Activated CD4-positive, CD25-positive, alpha-beta regulatory T cell treated with anti-CD3 and anti-CD28 coated beads, Interleukin-2, amount 50 U/mL, for 24 hours (primary cell): ENCODE measurements at regions not wholly inside any gene's neighbourhood (a gene's known extent, or its start where the extent isn't known, plus 50 kb on each side); places are given as distances from the start of the nearest gene placed in this dataset.
"Not testable (repeated sequence)": the region's sequence is repeated elsewhere in the genome, so short reads cannot be mapped to it uniquely, and the experiment has no call there.

Experiments used
- ATAC-seq, 2 donors: fragments of 150-1000 bp; cut with Tn5 transposase; one replicate each; pipeline ENCODE4 v1.10.0; 2021; ENCODE audit warnings: mild to moderate bottlenecking in 1 of 2, moderate library complexity in 1 of 2

DNA sequence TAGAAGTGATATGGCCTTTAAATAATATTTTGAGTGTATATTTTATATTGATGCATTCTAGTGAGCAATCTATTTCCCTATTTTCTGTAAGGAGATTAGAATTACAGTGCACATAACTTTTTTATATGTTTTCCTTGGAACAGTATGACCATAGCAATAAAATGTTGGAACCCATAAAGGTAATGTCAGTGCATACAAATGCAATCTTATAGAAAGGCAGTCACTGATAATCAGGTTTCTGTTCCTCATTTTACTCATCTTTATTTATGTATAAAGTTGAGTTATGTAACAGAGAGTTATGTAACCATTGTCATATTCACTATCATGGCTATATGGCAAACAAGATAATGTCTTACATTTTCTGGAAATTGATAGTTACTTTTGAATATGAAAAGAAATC lies 179.9 kb upstream of the NETO1 start:
- no peak for ATAC-seq

DNA sequence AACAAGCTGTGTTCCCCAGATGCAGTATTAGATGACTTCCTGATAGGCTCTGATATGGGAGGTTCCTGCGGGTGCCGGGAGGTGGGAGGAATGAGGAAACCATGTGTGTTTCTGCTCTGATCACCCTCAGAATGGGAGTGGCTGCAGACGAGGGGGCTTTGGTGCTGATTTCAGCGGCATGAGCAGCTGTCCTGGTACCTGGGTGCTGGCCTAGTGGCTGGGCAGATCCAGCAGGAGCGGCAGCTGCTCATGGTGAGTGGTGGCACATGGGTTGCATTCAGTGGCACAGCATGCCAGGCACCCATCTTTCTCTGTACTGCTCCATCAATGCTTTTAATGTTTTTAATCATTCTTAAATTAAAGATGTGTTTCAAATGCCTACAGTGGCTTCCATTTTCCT lies 177.2 kb upstream of the NETO1 start:
- ATAC-seq, result no peak

DNA sequence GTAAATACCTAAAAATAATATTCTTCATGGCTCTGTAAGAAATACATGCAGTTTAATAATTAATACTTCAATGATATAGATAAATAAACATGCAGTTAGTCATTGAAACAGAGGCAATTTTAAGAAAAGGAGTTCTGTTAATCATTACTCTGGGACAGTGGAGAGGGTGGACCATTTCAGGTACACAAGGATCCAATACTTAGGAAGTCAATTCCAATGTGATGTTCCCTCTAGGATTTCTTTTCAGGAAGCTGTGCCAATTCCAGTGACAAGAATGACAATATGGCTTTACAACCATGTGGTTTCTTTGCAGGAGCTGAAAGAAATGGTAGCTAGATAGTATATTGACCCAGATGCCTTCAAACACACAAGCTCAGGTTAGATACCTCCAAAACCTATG lies 175.8 kb upstream of the NETO1 start:
- no peak for ATAC-seq

DNA sequence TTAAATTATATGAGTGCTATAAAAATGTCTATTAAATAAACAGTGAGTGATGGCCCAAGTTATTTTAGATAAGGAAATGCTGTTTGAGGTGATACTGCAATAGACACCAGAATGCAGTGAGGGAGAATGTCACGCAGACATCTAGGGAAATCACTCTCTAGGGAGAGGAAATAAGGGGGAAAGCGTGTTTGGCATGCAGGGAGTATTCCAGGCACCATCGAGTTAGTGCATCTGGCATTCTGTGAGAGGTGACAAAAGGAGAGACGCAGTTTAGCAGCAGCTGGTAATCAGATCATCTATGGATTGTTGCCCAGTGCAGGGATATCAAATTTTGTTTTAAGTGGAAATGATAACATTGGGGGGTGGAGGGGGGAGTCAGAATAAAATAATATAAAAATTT lies 175.4 kb upstream of the NETO1 start:
- no peak for ATAC-seq

DNA sequence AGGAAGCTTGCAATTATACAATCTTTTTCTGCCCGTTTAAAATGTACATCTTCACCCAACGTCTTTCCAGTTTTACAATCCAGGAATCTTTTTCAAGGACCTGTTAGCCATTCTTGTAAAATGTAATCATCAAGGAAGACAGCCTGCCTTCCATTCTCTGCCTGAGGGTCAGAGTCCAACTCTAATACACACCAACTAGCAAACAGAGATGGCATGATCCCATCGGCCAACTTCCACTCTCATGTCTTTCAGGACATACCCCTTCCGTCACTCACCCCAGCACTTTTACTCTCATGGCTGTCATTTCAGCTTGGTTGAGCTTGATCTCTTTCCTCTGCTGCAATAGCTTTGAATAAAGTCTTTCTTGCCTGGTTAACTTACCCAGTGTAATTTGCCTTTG lies 172.5 kb upstream of the NETO1 start:
- ATAC-seq, result no peak

DNA sequence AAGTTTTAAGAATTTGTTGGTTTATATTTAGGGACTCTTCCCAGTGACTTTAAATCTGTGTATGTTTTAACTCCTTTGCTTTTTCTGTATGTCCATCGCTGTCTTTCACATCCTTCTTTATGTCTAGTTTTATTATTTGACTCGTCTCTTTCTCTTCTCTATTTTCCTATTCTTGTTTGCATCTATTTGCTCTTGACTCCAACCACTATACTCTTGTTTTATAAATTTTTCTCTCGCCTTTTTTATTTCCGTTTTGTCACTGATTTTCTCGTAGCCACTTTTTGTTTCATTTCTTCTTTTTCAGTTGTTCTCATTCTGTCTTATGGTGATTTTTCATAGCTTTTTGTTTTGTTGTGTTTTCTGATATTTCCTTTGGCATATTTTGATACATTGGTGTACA lies 170.5 kb upstream of the NETO1 start:
- ATAC-seq, result no peak

DNA sequence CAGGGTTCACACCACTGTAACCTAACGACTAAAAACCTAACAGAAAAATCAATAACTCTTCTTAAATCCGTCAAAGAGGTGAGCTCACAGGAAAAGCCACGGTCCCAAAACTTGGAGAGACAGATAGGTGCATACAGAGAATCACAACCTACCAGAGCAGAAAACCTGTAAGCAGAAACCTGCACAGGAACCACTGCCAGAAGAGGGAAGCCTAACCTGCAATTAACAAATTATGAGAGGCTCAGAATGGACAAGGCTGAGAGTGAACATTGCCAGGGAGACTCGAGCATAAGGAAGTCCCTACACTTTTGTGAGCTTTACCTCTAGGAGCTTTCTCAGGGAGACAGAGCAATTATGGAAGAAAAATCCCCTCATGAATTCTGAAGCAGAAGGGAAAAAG lies 156.2 kb upstream of the NETO1 start:
- ATAC-seq, result no peak

DNA sequence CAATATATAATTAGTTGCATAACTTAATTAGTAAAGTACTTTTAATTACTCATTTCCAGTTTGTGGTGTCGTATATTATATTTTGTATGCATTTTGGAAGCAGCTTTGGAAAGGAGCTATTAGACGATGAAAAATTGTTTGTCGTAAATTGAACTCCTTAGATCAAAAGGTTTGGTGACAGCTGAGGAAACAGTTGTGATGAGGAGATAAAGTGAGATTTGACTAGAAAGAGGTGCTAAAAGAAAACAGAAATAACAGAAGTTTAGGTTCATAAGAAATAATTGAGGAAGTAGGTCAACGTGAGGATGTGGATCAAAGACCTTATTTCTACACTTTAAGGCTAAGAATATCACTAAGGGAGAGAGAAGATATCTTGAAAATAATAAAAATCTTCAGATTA lies 141.9 kb upstream of the NETO1 start:
- ATAC-seq, result no peak

DNA sequence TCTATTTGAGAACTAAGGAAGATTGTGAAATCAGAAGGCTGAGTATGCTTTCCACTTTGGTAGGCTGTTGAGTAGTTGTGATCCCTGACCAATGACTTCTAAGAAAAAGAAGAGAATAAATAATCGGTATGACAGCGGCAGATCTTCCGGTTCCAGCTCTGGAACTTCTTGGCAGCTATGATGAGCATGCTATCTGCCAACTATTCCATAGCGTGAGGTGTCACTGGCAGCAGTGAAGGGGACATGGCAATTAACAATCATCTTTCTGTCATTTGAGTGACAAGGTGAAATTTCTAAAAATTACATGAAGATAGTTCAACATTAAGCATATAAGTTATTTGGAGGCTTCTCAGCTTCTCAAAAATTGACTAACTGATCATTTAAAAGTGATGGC lies 140.1 kb upstream of the NETO1 start:
- ATAC-seq, result no peak

DNA sequence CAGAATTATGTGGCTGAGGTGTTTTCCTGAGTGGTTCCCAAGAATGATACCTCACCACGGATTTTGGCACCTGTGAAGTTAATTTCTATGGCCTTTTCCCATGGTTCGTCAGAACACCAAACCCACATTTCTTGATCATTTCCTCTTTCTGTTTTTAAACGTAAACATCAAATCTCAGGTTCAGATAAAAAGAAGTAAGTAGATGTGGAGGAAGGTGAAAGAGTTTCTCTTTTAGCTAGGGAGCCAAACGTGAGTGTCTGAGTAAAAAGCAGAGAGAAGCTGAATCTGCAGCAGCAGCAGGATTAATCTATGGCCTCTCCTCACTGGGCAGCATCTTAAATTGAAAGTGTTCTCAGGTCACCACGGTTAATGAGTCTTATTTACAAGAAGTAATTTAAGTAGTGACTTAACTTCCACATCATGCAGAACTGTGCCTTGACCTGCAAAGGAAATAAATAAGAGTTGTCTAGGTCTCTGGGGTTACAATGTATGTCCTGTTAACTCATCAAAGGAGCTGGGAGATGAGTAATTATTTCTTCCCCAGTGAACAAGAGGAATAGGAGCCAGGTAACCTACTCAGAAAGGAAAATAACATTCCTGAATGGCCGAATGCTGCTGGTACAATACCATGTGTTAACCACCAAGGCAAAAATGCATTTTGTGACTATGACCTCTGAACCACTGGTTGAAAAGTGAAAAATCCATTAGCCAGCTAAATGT lies 139.6 kb upstream of the NETO1 start:
- ATAC-seq, result no peak

DNA sequence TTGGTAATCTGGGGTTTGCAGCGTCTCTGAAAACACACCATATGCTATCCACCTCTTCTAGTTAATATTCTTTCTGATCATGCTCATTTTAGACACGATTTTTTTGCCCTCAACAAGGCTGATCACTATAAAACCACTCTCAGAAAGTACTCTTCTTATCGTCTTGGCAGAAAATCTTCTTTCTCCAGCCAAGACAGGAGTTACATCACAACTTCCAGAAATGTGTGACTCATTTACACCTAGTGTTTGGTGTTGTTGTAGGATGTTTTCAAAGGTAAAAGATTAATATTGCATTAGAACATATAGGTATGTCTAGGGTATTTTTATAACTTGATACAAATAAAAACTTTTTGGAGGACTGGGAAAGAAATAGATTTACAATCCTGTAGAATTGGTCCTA lies 138.5 kb upstream of the NETO1 start:
- ATAC-seq, result no peak

DNA sequence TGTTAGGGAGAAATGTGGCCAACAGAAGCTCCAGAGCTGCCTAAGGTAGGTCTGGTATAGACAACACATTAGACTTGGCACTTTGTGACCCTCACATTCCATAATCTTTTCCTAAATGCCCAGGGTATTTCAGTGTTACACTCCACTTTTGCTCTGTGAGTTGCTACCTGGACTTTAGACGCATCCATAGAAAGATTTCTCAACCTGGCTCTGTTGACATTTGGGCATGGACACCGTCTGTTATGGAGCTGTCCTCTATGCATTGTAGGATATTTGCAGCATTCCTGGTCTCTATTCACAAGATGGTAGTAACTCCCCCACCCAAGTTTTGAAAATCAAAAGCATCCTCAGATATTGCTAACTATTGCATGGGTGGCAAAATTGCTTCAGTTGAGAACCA lies 136.5 kb upstream of the NETO1 start:
- no peak for ATAC-seq

DNA sequence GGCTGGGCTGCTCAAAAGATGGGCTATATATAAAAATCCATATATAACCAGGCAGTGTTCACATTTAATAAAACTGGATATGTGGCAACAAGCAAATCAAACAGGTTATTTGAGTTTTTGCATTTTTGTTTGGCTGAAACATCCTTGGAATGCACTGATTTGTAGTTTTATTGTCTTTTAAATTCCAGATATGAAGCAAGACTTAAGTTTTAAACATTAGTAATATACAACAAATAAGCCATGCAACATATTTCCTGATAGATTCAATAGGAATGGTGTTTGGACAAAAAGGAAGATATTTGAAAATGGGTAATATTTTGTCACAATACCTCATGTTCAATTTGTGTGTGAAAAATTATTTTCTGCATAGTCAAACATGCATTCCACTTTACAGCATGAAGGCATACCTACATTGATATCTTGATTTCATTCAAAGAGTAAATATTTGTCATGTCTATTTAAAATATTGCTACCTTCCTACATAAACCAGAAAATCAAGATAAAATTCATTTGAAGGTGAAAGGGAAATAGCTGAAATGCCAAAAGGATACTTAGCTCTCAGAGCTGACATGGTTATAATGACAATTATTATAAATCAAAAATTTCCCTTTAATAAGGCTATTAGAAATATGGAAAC lies 132.3 kb upstream of the NETO1 start:
- no peak for ATAC-seq

DNA sequence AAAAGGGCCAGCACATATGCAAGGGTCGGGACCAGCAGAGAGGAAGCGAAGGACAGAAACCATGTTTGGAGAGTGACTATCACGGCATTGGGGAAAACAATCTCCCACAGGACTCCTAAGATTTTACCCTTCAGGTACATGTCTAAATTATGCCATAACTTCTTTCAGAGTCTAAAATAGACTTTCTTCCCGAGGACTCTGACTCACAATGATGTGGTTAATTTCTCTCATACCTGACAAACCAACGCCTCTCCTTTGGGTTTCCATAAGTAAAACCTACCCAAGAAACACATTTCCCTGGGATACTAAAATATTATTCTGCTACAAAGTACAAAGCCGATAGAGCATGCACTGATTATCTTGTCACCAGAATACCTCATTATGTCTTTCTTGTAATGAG lies 127.8 kb upstream of the NETO1 start:
- ATAC-seq, result no peak

DNA sequence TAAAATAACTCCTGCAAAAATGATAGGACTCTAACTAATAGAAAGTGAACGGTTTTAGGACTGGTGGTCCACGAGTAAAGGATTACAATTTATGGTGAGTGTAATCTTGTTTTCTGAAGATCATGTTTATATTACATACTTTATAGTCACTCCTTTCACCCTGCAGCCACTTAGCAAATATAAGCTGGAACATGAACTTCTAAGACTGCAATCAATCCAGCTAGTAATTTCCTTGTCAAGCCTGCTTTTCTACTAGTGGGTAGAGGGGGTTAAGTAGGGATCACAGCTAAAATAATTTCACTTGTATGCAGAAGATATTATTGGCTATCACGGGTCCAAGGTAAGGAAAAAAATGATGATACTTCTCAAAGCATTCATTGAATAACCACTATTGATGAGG lies 125.5 kb upstream of the NETO1 start:
- no peak for ATAC-seq

DNA sequence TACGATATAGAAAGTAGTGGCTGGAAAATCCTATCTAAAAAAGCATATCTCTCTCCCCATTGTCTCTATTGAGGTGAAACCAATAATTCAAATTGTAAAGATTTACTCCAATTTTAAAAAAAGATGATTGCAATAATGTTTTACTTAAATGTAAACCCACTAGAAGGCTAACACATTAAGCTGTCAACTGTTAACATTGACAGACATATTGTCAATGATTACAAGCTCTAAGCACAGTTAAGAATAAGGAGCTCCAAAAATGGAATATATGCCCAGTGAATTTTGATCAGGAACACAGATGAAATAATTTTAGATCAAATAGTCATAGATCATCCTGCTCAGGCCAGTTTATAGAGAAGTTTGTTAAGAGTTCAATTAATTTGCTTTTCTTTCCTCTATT lies 123.6 kb upstream of the NETO1 start:
- no peak for ATAC-seq

DNA sequence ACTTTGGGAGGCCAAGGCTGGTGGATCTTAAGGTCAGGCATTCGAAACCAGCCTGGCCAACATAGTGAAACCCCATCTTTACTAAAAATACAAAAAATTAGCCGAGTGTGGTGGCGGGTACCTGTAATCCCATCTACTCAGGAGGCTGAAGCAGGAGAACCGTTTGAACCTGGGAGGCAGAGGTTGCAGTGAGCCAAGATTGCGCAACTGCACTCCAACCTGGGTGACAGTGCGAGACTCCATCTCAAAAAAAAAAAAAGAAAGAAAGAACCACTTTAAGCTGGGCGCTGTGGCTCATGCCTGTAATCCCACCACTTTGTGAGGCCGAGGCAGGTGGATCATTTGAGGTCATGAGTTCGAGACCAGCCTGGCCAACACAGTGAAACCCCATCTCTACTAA lies 119.8 kb upstream of the NETO1 start:
- ATAC-seq, result not testable (repeated sequence)

DNA sequence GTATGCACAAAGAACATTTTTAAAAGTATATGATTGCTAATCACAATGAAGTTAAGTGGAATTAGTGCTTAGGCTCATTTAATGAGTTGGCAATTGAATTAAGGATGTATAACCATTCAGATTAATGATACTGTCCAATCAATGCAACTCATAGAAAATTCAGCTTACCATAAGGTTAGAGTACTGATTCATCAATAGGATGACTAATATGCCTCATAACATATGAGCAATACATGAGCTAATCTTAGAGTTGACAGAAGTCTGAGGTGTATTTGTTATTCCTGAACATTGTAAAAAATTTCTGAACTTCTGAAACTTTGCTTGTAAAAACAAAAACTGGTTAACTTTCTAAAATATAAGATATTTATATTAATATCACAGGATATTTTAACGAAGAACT lies 118.3 kb upstream of the NETO1 start:
- no peak for ATAC-seq

DNA sequence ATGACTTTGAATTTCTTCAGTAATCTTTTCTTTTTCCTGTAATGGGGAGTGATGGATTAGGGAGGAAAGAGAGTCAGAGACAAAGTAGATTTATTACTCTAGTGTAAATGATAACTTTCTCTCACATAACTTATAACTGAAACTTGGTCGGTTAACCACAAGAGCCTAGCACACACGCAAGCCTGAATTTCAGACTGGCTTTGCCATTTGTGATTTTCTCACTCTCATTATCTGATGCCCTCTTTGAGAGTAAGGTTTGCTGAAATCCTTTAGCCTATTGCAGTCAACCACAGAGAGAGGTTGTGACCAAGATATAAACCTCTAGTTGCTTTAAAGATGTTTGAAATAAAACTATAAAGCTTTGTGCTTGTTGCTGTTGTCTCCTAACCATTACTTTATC lies 117.9 kb upstream of the NETO1 start:
- ATAC-seq, result no peak

DNA sequence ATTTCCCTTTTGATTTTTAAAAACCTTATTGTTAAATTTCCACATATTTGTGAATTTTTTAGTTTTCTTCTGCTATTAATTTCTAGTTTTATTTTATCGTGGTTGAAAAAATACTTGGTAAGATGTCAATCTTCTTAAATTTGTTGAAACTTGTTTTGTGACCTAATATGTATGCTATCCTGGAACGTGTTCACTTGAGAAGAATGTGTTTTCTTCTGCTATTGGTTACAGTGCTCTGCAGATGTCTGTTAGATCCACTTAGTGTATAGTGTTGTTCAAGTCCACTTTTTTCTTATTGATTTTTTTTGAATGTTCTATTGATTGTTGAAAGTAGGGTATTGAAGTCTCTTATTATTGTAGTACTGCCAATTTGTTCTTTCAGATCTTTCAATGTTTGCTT lies 116.5 kb upstream of the NETO1 start:
- ATAC-seq, result no peak

DNA sequence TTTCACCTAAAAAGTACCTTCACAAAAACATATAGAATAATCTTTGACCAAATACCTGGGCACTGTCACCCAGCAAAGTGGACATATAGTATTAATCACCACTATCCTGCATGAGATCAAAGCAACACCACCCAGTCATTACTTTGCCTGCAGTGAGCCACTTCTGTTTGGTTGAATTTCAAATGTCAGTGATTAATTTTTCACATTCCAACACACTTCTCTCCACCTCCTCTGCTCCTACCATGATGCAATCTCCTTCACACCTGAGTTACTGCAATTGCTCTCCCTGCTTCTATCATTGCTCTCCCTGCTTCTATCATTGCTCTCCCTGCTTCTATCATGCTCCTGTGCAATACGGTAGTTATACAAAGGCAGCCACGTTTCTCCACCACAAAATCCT lies 106.1 kb upstream of the NETO1 start:
- no peak for ATAC-seq

DNA sequence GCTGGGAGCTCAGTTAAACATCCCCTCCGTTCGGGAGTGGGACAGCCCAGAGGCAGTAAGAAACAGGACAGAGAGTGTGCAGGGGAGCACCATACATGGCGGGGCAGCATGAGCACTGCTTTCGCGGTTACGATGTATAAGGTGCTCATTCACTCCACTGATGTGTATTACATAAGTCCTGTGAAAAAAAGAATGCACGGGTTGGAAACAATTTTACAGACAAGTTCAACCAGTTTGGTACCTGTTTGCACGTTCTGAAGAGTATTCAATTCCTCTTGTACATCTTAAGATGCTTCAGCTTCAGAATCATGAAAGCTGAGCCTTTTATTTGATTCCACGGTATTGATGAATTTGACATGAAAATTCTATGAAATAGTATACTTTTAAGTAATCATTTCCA lies 97.8 kb upstream of the NETO1 start:
- no peak for ATAC-seq

DNA sequence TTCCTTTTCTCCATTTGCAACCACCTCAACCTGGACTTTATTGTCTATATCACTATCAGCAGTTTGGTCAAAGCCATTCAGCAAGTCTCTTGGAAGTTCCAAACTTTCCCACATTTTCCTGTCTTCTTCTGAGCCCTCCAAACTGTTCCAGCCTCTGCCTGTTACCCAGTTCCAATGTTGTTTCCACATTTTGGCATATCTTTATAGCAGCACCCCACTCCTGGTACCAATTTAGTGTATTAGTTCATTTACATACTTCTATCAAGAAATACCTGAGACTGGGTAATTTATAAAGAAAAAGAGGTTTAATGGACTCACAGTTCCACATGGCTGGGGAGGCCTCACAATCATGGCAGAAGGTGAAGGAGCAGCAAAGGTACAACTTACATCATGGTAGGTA lies 90.4 kb upstream of the NETO1 start:
- ATAC-seq, result not testable (repeated sequence)

DNA sequence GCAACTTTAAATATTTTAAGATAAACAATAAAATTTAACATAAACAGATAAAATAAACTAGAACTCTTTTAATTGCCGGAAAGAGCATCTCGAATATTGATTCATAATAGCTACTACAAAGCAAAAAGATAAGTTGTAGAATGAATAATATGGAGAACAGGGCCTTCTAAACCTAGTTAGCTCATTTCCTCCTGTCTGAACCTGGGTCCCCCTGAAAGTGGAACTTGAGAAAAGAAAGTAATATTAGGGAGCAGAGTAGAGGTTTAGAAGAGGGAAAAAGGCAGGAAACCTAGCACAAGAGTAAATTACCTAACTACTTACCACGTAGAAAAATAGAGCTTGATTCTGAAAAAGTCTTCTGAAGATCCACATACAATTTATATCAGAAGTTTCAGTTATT lies 80.7 kb upstream of the NETO1 start:
- no peak for ATAC-seq

DNA sequence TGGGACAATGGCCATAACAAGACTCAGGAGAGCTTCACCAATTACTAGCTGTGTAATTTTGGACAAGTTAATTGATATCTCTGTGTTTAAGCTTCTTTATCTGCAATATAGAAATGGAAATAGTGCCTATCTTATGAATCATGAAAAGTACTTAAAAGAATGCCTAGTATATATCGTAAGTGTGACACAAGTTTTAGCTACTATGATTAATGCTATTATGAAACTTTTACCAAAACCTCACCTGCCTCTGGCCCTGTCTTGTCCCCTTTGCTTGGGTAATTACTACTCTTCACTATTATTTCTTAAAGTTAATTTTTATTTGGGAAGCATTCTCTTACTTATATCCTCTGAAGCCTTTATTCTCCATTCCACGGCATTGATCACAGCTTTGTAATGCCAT lies 75.0 kb upstream of the NETO1 start:
- ATAC-seq, result no peak
